ENCODE measurements at regions not wholly inside any gene's neighbourhood (a gene's known extent, or its start where the extent isn't known, plus 50 kb on each side); places are given as distances from the start of the nearest gene placed in this dataset.

- TF ChIP-seq CTCF (IDR thresholded peaks at IDR 0.05; ENCODE audit: control extremely low read depth, extremely low read depth, low read depth, missing control alignments): no peak
- ChIA-PET POLR2A (no interaction called here), CTCF (interaction anchor here (1.1 to 1.5 kb wide), 3 partner anchors 9 to 14 kb away, joined by 3 to 4 read pairs (median 3); no protein-coding TSS in a partner anchor)
- no peak for DNase-seq (ENCODE audit: extremely low spot score)
Measured at GRCh38 chr1:199774433-199775089, 252.9 kb upstream of the NR5A2 start.

GRCh38 chr1:199776768-199777497 lies 250.6 kb upstream of the NR5A2 start:
- CTCF ChIA-PET: interaction anchor here (1.4 to 2.4 kb wide), 3 partner anchors 9 to 47 kb away, joined by 3 to 6 read pairs (median 4); no protein-coding TSS in a partner anchor
- POLR2A ChIA-PET: no interaction called here
- TF ChIP-seq CTCF (IDR thresholded peaks at IDR 0.05; ENCODE audit: control extremely low read depth, extremely low read depth, low read depth, missing control alignments): no peak
- no peak for DNase-seq (ENCODE audit: extremely low spot score)

- DNase-seq (ENCODE audit: extremely low spot score): no peak
- ChIA-PET CTCF (interaction anchor here (1.0 to 2.4 kb wide), 4 partner anchors 11 to 45 kb away, joined by 3 to 6 read pairs (median 4); no protein-coding TSS in a partner anchor), POLR2A (no interaction called here)
- no peak for TF ChIP-seq CTCF (IDR thresholded peaks at IDR 0.05; ENCODE audit: control extremely low read depth, extremely low read depth, low read depth, missing control alignments)
Measured at GRCh38 chr1:199778324-199778955, 249.1 kb upstream of the NR5A2 start.

GRCh38 chr1:199780091-199780490 lies 247.4 kb upstream of the NR5A2 start:
- DNase-seq (ENCODE audit: extremely low spot score): no peak
- CTCF ChIA-PET: interaction anchor here (1.7 to 2.1 kb wide), 2 partner anchors 11 kb away, joined by 4 to 6 read pairs; no protein-coding TSS in a partner anchor
- TF ChIP-seq CTCF (IDR thresholded peaks at IDR 0.05; ENCODE audit: control extremely low read depth, extremely low read depth, low read depth, missing control alignments): no peak
- POLR2A ChIA-PET: no interaction called here

- no peak for DNase-seq (ENCODE audit: extremely low spot score)
- ChIA-PET POLR2A (no interaction called here), CTCF (interaction anchor here (1.7 to 2.1 kb wide), 2 partner anchors 10 to 12 kb away, joined by 4 to 6 read pairs; no protein-coding TSS in a partner anchor)
- TF ChIP-seq CTCF (IDR thresholded peaks at IDR 0.05; ENCODE audit: control extremely low read depth, extremely low read depth, low read depth, missing control alignments): no peak
Measured at GRCh38 chr1:199780948-199781670, 246.4 kb upstream of the NR5A2 start.
